HepG2 (cell line): ENCODE measurements at regions not wholly inside any gene's neighbourhood (a gene's known extent, or its start where the extent isn't known, plus 50 kb on each side); places are given as distances from the start of the nearest gene placed in this dataset.
A peak's percentile ranks its signal among the peaks of the same experiment; 100 is the strongest.

Experiments
- BORCS8-MEF2B ChIP-seq: sonication (generic); formaldehyde crosslinking; IDR thresholded peaks from 2 replicates; pipeline ENCODE4 v1.8.0; 2022; ENCODE audit warnings: mild to moderate bottlenecking, missing genetic modification reagents
- CHD2 ChIP-seq: IDR thresholded peaks from 2 replicates; pipeline ENCODE4 v1.6.1; 2011; ENCODE audit warnings: low read depth, low read length, improper control_type of control experiment
- ELF4 ChIP-seq: sonication (generic); formaldehyde crosslinking; IDR thresholded peaks from 2 replicates; pipeline ENCODE4 v1.5.0; 2020; ENCODE audit warnings: missing genetic modification reagents, mild to moderate bottlenecking, moderate library complexity, borderline replicate concordance
- JARID2 ChIP-seq: sonication (generic); formaldehyde crosslinking; IDR thresholded peaks from 2 replicates; pipeline ENCODE4 v1.8.1; 2023; ENCODE audit warnings: missing genetic modification reagents, inconsistent platforms; ENCODE audit not compliant: insufficient replicate concordance
- PAF1 ChIP-seq: IDR thresholded peaks from 2 replicates; pipeline ENCODE4 v1.6.1; 2016; ENCODE audit warnings: missing genetic modification reagents, missing compliant biosample characterization
- POLR2G ChIP-seq: fragments of 200-400 bp; formaldehyde crosslinking; IDR thresholded peaks from 2 replicates; pipeline ENCODE4 v1.6.1; 2018; ENCODE audit warnings: mild to moderate bottlenecking, low read depth, low read length, moderate library complexity
- RFXANK ChIP-seq: IDR thresholded peaks from 2 replicates; pipeline ENCODE4 v1.6.1; 2016
- SATB2 ChIP-seq: sonication (generic); formaldehyde crosslinking; IDR thresholded peaks from 2 replicates; pipeline ENCODE4 v1.5.0; 2020; ENCODE audit warnings: missing genetic modification reagents
- SMAD1 ChIP-seq: sonication (generic); formaldehyde crosslinking; IDR thresholded peaks from 2 replicates; pipeline ENCODE4 v1.4.0; 2020; ENCODE audit warnings: missing genetic modification reagents, low read depth, mild to moderate bottlenecking, borderline replicate concordance
- THAP11 ChIP-seq: IDR thresholded peaks from 2 replicates; pipeline ENCODE4 v1.6.1; 2016; ENCODE audit warnings: missing biosample characterization, missing genetic modification reagents
- ZFP36L2 ChIP-seq: sonication (generic); formaldehyde crosslinking; IDR thresholded peaks from 2 replicates; pipeline ENCODE4 v1.4.0; 2020; ENCODE audit warnings: missing genetic modification reagents
- ZNF3 ChIP-seq: IDR thresholded peaks from 2 replicates; pipeline ENCODE4 v1.7.0; 2017; ENCODE audit warnings: inconsistent platforms
- ZNF670 ChIP-seq: sonication (generic); formaldehyde crosslinking; IDR thresholded peaks from 2 replicates; pipeline ENCODE4 v1.8.0; 2022; ENCODE audit warnings: mild to moderate bottlenecking, missing genetic modification reagents, borderline replicate concordance
- ZNF7 ChIP-seq: IDR thresholded peaks from 2 replicates; pipeline ENCODE4 v1.6.1; 2016; ENCODE audit warnings: missing biosample characterization, missing genetic modification reagents
- TF ChIP-seq, protein P1 (sequence below): sonication (generic); formaldehyde crosslinking; IDR thresholded peaks from 2 replicates; pipeline ENCODE4 v1.5.0; 2020; ENCODE audit warnings: missing genetic modification reagents
- TF ChIP-seq, protein P2 (sequence below): IDR thresholded peaks from 2 replicates; pipeline ENCODE4 v1.6.1; 2016
- TF ChIP-seq, protein P3 (sequence below): sonication (generic); formaldehyde crosslinking; IDR thresholded peaks from 2 replicates; pipeline ENCODE4 v1.9.0; 2021; ENCODE audit warnings: missing genetic modification reagents, mild to moderate bottlenecking, borderline replicate concordance
- TF ChIP-seq, protein P4 (sequence below): sonication (generic); formaldehyde crosslinking; IDR thresholded peaks from 2 replicates; pipeline ENCODE4 v1.4.0; 2020; ENCODE audit warnings: mild to moderate bottlenecking, missing genetic modification reagents
- TF ChIP-seq, protein P5 (sequence below): sonication (generic); formaldehyde crosslinking; IDR thresholded peaks from 2 replicates; pipeline ENCODE4 v1.4.0; 2020; ENCODE audit warnings: missing genetic modification reagents, borderline replicate concordance
- TF ChIP-seq, protein P6 (sequence below): IDR thresholded peaks from 2 replicates; pipeline ENCODE4 v1.6.1; 2012; ENCODE audit warnings: low read depth, low read length, improper control_type of control experiment

DNA sequence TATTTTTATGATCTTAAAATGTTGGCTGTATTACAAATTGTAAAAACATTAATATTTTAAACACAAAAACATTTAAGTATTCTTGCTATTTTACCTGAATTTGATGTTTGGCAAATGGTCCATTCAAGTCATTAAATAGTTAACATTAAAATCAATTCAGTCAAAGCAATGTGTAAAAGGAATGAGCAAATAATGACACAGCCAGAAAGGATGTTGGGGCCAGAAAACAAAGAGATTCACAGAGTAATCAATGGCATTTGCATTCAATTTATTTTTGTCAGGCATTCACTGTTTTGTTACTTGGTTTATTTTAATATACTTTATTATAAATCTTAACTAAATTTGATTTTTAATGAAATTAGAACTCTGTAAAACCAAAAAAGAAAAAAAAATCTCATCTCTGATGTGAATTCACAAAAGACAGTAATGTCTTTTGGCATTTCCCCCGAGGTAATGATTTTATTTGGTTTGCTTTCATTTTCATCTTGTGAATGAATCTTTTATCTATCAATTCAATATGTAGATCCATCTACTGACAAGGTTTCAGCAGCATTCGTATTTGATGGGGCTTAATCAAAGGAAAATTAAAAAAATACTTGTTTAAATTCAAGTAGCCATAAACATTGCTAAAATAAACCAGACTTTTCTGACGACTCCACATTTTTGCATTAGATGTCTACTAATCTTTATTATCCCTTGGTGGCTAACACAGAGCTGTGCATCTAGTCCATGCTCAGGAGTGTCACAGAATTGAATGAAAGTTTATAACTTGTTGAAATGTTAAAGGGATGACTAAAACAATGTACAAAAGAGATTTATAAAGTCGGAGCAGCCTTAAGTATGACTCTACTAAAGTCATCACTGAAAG lies 866.7 kb upstream of the GJE1 start (continued):
- TF ChIP-seq, protein P1, sequence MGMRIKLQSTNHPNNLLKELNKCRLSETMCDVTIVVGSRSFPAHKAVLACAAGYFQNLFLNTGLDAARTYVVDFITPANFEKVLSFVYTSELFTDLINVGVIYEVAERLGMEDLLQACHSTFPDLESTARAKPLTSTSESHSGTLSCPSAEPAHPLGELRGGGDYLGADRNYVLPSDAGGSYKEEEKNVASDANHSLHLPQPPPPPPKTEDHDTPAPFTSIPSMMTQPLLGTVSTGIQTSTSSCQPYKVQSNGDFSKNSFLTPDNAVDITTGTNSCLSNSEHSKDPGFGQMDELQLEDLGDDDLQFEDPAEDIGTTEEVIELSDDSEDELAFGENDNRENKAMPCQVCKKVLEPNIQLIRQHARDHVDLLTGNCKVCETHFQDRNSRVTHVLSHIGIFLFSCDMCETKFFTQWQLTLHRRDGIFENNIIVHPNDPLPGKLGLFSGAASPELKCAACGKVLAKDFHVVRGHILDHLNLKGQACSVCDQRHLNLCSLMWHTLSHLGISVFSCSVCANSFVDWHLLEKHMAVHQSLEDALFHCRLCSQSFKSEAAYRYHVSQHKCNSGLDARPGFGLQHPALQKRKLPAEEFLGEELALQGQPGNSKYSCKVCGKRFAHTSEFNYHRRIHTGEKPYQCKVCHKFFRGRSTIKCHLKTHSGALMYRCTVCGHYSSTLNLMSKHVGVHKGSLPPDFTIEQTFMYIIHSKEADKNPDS (CRISPR knock-in tag), result no peak
- TF ChIP-seq ZNF3 (CRISPR knock-in tag) (no peak), CHD2 (no peak), ZFP36L2 (no peak), THAP11 (no peak), PAF1 (no peak), POLR2G (no peak), BORCS8-MEF2B (CRISPR knock-in tag) (no peak), ELF4 (no peak), SATB2 (CRISPR knock-in tag) (no peak), RFXANK (CRISPR knock-in tag) (no peak), ZNF670 (no peak), SMAD1 (CRISPR knock-in tag) (no peak), JARID2 (CRISPR knock-in tag) (no peak), ZNF7 (no peak)
- TF ChIP-seq, protein P2, sequence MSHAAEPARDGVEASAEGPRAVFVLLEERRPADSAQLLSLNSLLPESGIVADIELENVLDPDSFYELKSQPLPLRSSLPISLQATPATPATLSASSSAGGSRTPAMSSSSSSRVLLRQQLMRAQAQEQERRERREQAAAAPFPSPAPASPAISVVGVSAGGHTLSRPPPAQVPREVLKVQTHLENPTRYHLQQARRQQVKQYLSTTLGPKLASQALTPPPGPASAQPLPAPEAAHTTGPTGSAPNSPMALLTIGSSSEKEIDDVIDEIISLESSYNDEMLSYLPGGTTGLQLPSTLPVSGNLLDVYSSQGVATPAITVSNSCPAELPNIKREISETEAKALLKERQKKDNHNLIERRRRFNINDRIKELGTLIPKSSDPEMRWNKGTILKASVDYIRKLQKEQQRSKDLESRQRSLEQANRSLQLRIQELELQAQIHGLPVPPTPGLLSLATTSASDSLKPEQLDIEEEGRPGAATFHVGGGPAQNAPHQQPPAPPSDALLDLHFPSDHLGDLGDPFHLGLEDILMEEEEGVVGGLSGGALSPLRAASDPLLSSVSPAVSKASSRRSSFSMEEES (CRISPR knock-in tag), result no peak
- TF ChIP-seq, protein P3, sequence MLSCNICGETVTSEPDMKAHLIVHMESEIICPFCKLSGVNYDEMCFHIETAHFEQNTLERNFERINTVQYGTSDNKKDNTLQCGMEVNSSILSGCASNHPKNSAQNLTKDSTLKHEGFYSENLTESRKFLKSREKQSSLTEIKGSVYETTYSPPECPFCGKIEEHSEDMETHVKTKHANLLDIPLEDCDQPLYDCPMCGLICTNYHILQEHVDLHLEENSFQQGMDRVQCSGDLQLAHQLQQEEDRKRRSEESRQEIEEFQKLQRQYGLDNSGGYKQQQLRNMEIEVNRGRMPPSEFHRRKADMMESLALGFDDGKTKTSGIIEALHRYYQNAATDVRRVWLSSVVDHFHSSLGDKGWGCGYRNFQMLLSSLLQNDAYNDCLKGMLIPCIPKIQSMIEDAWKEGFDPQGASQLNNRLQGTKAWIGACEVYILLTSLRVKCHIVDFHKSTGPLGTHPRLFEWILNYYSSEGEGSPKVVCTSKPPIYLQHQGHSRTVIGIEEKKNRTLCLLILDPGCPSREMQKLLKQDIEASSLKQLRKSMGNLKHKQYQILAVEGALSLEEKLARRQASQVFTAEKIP (CRISPR knock-in tag), result no peak
- TF ChIP-seq, protein P4, sequence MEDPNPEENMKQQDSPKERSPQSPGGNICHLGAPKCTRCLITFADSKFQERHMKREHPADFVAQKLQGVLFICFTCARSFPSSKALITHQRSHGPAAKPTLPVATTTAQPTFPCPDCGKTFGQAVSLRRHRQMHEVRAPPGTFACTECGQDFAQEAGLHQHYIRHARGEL (CRISPR knock-in tag), result no peak
- TF ChIP-seq, protein P5, sequence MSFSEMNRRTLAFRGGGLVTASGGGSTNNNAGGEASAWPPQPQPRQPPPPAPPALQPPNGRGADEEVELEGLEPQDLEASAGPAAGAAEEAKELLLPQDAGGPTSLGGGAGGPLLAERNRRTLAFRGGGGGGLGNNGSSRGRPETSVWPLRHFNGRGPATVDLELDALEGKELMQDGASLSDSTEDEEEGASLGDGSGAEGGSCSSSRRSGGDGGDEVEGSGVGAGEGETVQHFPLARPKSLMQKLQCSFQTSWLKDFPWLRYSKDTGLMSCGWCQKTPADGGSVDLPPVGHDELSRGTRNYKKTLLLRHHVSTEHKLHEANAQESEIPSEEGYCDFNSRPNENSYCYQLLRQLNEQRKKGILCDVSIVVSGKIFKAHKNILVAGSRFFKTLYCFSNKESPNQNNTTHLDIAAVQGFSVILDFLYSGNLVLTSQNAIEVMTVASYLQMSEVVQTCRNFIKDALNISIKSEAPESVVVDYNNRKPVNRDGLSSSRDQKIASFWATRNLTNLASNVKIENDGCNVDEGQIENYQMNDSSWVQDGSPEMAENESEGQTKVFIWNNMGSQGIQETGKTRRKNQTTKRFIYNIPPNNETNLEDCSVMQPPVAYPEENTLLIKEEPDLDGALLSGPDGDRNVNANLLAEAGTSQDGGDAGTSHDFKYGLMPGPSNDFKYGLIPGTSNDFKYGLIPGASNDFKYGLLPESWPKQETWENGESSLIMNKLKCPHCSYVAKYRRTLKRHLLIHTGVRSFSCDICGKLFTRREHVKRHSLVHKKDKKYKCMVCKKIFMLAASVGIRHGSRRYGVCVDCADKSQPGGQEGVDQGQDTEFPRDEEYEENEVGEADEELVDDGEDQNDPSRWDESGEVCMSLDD (CRISPR knock-in tag), result no peak
- TF ChIP-seq, protein P6, sequence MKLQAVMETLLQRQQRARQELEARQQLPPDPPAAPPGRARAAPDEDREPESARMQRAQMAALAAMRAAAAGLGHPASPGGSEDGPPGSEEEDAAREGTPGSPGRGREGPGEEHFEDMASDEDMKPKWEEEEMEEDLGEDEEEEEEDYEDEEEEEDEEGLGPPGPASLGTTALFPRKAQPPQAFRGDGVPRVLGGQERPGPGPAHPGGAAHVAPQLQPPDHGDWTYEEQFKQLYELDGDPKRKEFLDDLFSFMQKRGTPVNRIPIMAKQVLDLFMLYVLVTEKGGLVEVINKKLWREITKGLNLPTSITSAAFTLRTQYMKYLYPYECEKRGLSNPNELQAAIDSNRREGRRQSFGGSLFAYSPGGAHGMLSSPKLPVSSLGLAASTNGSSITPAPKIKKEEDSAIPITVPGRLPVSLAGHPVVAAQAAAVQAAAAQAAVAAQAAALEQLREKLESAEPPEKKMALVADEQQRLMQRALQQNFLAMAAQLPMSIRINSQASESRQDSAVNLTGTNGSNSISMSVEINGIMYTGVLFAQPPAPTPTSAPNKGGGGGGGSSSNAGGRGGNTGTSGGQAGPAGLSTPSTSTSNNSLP, result peak; percentile 60
